ENCODE measurements at regions not wholly inside any gene's neighbourhood (a gene's known extent, or its start where the extent isn't known, plus 50 kb on each side); places are given as distances from the start of the nearest gene placed in this dataset.
"Not testable (repeated sequence)": the region's sequence is repeated elsewhere in the genome, so short reads cannot be mapped to it uniquely, and the experiment has no call there.

- Histone ChIP-seq H3K27ac (no peak overlapping the region), H3K4me1 (peaks cover 0 to 27% (median 11%) of the 10 kb centered on the region in 4 donors), H3K4me3 (no peak overlapping the region), H3K27me3 (no peaks in the 10 kb centered on the region), H3K9me3 (no peaks in the 10 kb centered on the region), H3K36me3 (no peaks in the 10 kb centered on the region)
- intact Hi-C loops (cut with DNase I; ENCODE audit: low total_unique reads): no loop called here
- TF ChIP-seq POLR2AphosphoS5 (IDR thresholded peaks at IDR 0.05) (no peak), EP300 (IDR thresholded peaks at IDR 0.05) (no peak), POLR2A (IDR thresholded peaks at IDR 0.05) (no peak), CTCF (IDR thresholded peaks at IDR 0.05) (no peak)
- no peak for DNase-seq
These were observed 213.0 kb downstream of the KITLG start for GRCh38 chr12:88367231-88367630.

GRCh38 chr12:88368077-88368476, 212.2 kb downstream of the KITLG start:
- H3K4me1 ChIP-seq: peaks cover 0 to 18% (median 7%) of the 10 kb centered on the region in 4 donors
- H3K27me3 ChIP-seq; DNase-seq; H3K9me3 ChIP-seq; intact Hi-C loops (cut with DNase I; ENCODE audit: low total_unique reads); H3K4me3 ChIP-seq; H3K36me3 ChIP-seq; H3K27ac ChIP-seq: not testable (repeated sequence)
- 84 to 91% (median 86%) methylated on average over 5 of the region's 5 CpGs for WGBS, 5 donors

GRCh38 chr12:88371416-88372183, 208.7 kb downstream of the KITLG start:
- no peak overlapping the region for H3K4me3 ChIP-seq
- intact Hi-C loops (cut with DNase I; ENCODE audit: low total_unique reads): no loop called here
- no peaks in the 10 kb centered on the region for H3K27me3 ChIP-seq
- peaks cover 0 to 5% (median 0%) of the 10 kb centered on the region in 4 donors for H3K4me1 ChIP-seq
- WGBS, 5 donors: 81 to 85% (median 83%) methylated on average over 7 of the region's 7 CpGs
- no peak for TF ChIP-seq POLR2AphosphoS5 (IDR thresholded peaks at IDR 0.05)
- TF ChIP-seq EP300 (IDR thresholded peaks at IDR 0.05): no peak
- no peak for TF ChIP-seq POLR2A (IDR thresholded peaks at IDR 0.05)
- H3K27ac ChIP-seq: no peak overlapping the region
- H3K9me3 ChIP-seq: no peaks in the 10 kb centered on the region
- DNase-seq: no peak
- no peaks in the 10 kb centered on the region for H3K36me3 ChIP-seq

GRCh38 chr12:88375306-88376305, 204.7 kb downstream of the KITLG start:
- H3K9me3 ChIP-seq: no peaks in the 10 kb centered on the region
- H3K27me3 ChIP-seq: no peaks in the 10 kb centered on the region
- no peak overlapping the region for H3K4me3 ChIP-seq
- peaks cover 0 to 5% (median 0%) of the 10 kb centered on the region in 4 donors for H3K4me1 ChIP-seq
- TF ChIP-seq POLR2A (IDR thresholded peaks at IDR 0.05): no peak
- TF ChIP-seq CTCF (IDR thresholded peaks at IDR 0.05): no peak
- WGBS, 5 donors: 86 to 95% (median 94%) methylated on average over 6 of the region's 6 CpGs
- intact Hi-C loops (cut with DNase I; ENCODE audit: low total_unique reads): no loop called here
- H3K36me3 ChIP-seq: no peaks in the 10 kb centered on the region
- no peak overlapping the region for H3K27ac ChIP-seq
- no peak for DNase-seq

GRCh38 chr12:88377973-88378372, 202.3 kb downstream of the KITLG start:
- no peak overlapping the region for H3K4me3 ChIP-seq
- intact Hi-C loops (cut with DNase I; ENCODE audit: low total_unique reads): no loop called here
- no peak for TF ChIP-seq POLR2A (IDR thresholded peaks at IDR 0.05)
- TF ChIP-seq EP300 (IDR thresholded peaks at IDR 0.05): no peak
- no peak for TF ChIP-seq POLR2AphosphoS5 (IDR thresholded peaks at IDR 0.05)
- no peak for TF ChIP-seq CTCF (IDR thresholded peaks at IDR 0.05)
- no peaks in the 10 kb centered on the region for H3K36me3 ChIP-seq
- H3K27ac ChIP-seq: no peak overlapping the region
- H3K4me1 ChIP-seq: peaks cover 0 to 13% (median 3%) of the 10 kb centered on the region in 4 donors
- no peak for DNase-seq
- no peaks in the 10 kb centered on the region for H3K27me3 ChIP-seq
- no peaks in the 10 kb centered on the region for H3K9me3 ChIP-seq

All from stomach (tissue), 8 donors.